ENCODE measurements at regions not wholly inside any gene's neighbourhood (a gene's known extent, or its start where the extent isn't known, plus 50 kb on each side); places are given as distances from the start of the nearest gene placed in this dataset.

- no peak for TF ChIP-seq CTCF (IDR thresholded peaks at IDR 0.05; ENCODE audit: borderline replicate concordance, extremely low read depth, low read length, poor library complexity, severe bottlenecking)
- no peak for TF ChIP-seq EZH2 (IDR thresholded peaks at IDR 0.05; ENCODE audit: borderline replicate concordance, low read depth, low read length, severe bottlenecking)
These were observed 415.3 kb upstream of the TECRL start for GRCh38 chr4:64824591-64824990.
